ENCODE measurements at regions not wholly inside any gene's neighbourhood (a gene's known extent, or its start where the extent isn't known, plus 50 kb on each side); places are given as distances from the start of the nearest gene placed in this dataset.

DNA sequence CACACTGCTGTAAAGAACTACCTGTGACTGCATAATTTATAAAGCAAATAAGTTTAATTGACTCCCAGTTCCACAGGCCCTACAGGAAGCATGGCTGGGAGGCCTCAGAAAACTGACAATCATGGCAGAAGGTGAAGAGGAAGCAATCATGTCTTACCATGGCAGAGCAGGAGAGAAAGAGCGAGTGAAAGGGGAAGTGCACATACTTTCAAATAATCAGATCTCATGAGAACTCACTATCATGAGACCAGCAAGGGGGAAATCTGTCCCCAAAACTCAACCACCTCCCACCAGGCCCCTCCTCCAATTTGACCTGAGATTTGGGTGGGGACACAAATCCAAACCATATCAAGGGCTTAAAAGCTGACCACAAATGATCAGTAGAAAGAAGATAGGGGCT lies 493.2 kb downstream of the PTPRC start:
- TF ChIP-seq, protein P1, sequence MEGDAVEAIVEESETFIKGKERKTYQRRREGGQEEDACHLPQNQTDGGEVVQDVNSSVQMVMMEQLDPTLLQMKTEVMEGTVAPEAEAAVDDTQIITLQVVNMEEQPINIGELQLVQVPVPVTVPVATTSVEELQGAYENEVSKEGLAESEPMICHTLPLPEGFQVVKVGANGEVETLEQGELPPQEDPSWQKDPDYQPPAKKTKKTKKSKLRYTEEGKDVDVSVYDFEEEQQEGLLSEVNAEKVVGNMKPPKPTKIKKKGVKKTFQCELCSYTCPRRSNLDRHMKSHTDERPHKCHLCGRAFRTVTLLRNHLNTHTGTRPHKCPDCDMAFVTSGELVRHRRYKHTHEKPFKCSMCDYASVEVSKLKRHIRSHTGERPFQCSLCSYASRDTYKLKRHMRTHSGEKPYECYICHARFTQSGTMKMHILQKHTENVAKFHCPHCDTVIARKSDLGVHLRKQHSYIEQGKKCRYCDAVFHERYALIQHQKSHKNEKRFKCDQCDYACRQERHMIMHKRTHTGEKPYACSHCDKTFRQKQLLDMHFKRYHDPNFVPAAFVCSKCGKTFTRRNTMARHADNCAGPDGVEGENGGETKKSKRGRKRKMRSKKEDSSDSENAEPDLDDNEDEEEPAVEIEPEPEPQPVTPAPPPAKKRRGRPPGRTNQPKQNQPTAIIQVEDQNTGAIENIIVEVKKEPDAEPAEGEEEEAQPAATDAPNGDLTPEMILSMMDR (conservative IDR thresholded peaks at IDR 0.05): no peak
- H3K27ac ChIP-seq: no peak overlapping the region

DNA sequence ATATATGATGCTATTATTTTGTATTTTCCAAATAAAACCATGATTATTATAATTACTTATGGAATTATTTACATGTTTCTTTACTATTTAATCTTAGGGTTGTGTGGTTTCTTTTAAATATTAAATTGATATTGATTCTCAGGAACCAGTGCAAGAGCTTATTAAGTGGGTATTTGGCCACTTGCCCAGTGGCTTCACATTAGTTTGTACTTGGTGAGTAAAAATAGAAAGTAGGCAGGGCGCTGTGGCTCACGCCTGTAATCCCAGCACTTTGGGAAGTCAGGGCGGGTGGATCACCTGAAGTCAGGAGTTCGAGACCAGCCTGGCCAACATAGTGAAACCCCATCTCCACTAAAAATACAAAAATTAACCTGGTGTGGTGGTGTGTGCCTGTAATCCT lies 497.1 kb downstream of the PTPRC start:
- H3K27ac ChIP-seq: no peak overlapping the region
- TF ChIP-seq, protein P1 (conservative IDR thresholded peaks at IDR 0.05): no peak

DNA sequence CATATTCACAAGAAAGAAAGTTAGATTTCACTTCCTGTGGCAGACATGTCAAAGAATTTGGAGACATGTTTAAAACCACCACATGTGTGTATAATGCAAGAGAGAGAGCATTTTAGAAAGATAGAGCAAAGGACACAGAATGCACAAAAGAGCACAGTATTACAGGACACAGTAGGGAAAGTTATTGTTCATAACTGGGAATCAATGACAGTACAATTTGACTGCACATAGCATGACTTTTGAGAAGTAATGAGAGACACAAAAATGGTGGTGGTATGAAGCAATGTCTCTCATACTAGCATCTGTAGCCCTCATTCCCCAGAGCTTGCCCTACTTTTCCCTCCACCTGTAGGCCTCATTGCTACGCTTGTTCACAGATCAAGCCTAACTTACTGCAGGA lies 499.2 kb downstream of the PTPRC start:
- TF ChIP-seq, protein P1 (conservative IDR thresholded peaks at IDR 0.05): no peak
- no peak overlapping the region for H3K27ac ChIP-seq

DNA sequence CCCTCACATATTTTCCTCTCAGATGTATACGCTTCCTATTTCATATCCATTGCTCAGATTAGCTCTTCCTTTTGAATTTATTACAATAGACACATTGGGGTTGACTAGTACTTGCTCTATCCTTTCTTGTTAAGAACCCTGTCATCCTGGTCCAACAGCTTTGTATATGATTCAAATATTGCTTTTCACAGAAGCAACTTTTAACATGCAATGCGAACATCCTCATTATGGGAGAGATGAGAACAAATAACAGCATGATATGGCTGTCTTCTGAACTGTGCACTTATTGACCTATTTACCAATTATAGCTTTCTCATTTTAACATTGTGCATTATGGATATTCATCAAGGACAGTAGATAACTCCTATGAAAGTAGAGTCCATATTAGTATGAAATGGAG lies 510.8 kb downstream of the PTPRC start:
- no peak overlapping the region for H3K27ac ChIP-seq
- TF ChIP-seq, protein P1 (conservative IDR thresholded peaks at IDR 0.05): no peak

DNA sequence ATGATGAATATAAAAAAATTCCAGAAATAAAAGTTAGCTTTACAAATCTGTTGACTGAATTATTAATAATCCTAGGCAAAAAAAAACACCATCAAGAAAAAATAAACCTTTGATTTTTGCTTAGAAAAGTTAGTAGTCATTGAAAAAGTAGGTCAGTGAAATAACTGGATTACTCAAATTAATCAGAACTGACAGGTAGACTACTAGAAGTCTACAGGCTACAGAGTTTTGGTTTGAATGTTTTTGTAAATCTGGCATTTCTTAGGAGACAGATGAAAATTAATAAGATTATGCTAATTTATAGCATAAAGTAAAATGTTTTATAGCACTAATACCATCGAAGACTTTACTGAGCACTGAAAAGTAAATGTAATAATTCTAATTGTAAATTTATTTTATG lies 511.9 kb downstream of the PTPRC start:
- TF ChIP-seq, protein P1 (conservative IDR thresholded peaks at IDR 0.05): no peak
- no peak overlapping the region for H3K27ac ChIP-seq

DNA sequence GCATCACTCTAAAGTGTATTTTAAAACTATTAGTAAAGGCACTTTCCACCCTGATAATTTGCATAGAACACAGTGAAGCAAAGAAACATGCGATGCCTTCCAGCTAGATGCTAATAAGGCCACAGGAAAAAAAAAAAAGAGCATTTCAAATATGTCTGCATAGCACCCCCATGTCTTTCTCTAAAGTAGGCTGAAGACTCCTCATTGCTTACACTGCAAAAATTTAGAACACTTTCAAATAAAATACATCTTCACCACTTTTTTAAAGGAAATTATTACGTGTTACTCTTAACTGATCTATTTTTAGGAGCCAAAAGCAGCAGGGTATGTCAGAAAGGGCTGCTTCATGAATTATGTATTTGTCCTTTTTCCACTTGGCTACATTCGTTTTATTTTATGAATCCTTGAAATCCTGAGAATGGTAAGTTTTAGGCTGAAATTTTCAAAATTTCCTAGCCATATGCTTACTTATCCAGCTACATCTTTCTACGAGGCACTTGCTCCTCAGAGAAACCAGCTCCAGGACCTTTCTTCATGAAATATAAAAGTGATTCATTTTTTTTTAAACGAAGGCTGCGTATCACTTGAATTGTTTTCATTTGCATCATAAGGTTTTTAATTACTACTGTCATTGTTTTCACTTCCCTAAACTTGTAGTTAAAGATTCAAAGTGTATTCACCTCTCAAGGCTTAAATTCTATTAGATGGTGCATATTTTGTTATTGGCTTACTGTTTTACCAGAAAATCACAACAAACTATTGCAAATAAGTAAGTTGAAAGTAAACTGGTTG lies 513.0 kb downstream of the PTPRC start:
- H3K27ac ChIP-seq: no peak overlapping the region
- TF ChIP-seq, protein P1 (conservative IDR thresholded peaks at IDR 0.05): no peak

DNA sequence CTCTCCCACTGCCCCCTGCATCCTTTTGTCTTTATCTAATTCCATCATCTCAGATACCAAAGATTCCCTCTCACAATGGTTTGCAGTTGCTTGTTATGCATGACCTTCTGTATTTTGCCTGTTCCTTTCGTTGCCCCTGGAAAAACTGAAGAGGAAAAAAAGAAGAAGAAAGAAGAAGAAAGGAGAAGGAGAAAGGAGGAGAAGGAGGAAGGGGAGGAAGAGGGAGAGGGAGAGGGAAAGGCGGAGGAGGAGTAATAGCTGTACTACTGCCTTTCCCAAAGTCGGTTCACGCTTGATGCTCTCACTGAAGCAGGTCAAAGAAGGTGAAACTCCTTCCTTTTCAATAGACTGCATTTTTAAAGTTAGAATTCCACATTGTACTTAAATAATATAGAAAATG lies 513.8 kb downstream of the PTPRC start:
- H3K27ac ChIP-seq: no peak overlapping the region
- TF ChIP-seq, protein P1 (conservative IDR thresholded peaks at IDR 0.05): no peak

Measured in VCaP (cell line).